IPS-20b (cell line): ENCODE measurements at regions not wholly inside any gene's neighbourhood (a gene's known extent, or its start where the extent isn't known, plus 50 kb on each side); places are given as distances from the start of the nearest gene placed in this dataset.

Experiments
- H3K27ac ChIP-seq: one replicate; pipeline ENCODE4 v1.5.1; 2013; ENCODE audit warnings: low read length
- H3K27me3 ChIP-seq: 2 replicates; pipeline ENCODE4 v1.6.1; 2013; ENCODE audit warnings: mild to moderate bottlenecking, low read length, inconsistent platforms; ENCODE audit not compliant: insufficient read depth
- H3K36me3 ChIP-seq: 2 replicates; pipeline ENCODE4 v1.6.1; 2013; ENCODE audit warnings: low read depth, mild to moderate bottlenecking, inconsistent platforms, low read length, moderate library complexity; ENCODE audit not compliant: insufficient read depth
- H3K4me1 ChIP-seq: 2 replicates; pipeline ENCODE4 v1.6.1; 2013; ENCODE audit warnings: mild to moderate bottlenecking, control low read depth, inconsistent platforms, low read length, moderate library complexity; ENCODE audit not compliant: insufficient read depth
- H3K4me3 ChIP-seq: 2 replicates; pipeline ENCODE4 v1.5.1; 2013; ENCODE audit warnings: mild to moderate bottlenecking, low read length, inconsistent platforms
- H3K9ac ChIP-seq: 2 replicates; pipeline ENCODE4 v1.6.1; 2013; ENCODE audit warnings: low read depth, mild to moderate bottlenecking, inconsistent platforms, low read length, moderate library complexity
- H3K9me3 ChIP-seq: 2 replicates; pipeline ENCODE4 v1.6.1; 2013; ENCODE audit warnings: mild to moderate bottlenecking, low read depth, low read length, inconsistent platforms; ENCODE audit not compliant: insufficient read depth

- no peak overlapping the region for H3K4me3 ChIP-seq
- no peak overlapping the region for H3K27ac ChIP-seq
- H3K27me3 ChIP-seq: no peaks in the 10 kb centered on the region
- H3K36me3 ChIP-seq: no peaks in the 10 kb centered on the region
- H3K9ac ChIP-seq: no peak overlapping the region
- no peaks in the 10 kb centered on the region for H3K9me3 ChIP-seq
- H3K4me1 ChIP-seq: no peaks in the 10 kb centered on the region
Measured at GRCh38 chr16:47895146-47895545, 260.6 kb downstream of the ABCC12 start.

DNA sequence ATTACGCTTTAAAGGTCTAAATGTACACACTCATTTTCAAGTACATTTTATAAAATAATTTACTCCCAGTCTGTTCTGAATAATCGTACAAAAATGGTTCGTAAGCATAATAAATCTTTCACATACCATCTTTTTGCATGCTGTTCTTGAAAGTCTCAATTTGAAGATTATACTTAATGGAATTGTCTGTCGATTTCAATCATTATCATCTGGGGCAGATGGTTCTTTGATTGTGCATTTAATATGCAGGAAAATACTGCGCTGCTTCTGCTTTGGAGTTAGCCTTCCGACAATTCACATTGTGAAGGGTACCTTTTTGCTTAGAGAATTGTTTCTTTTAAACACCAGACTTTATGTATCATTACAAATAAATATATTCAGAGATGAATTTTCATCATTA, 262.8 kb downstream of the ABCC12 start:
- H3K4me1 ChIP-seq: peaks cover 9% of the 10 kb centered on the region; the same call in 1 of the 2 replicates
- H3K4me3 ChIP-seq: no peak overlapping the region
- H3K27me3 ChIP-seq: no peaks in the 10 kb centered on the region
- no peak overlapping the region for H3K27ac ChIP-seq
- no peaks in the 10 kb centered on the region for H3K9me3 ChIP-seq
- no peak overlapping the region for H3K9ac ChIP-seq
- no peaks in the 10 kb centered on the region for H3K36me3 ChIP-seq

DNA sequence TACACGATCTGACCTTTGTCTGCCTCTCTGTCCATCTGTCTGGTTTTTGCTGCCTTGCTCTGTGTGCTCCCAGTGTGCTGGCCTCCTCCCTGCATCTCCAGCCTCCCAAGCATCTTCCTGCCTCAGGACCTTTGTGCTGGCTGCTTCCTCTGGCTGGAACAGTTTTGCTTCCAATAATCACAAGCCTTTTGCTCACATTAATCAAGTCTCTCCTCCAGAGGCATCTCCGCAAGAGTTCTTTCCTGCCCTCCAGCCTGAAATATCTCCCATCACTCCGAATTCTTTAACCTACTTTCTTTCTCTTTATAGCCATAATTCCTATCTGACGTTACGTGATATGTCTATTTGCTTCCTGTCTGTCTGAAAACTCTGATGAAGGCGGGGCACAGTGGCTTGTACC, 267.1 kb downstream of the ABCC12 start:
- H3K4me1 ChIP-seq: peaks cover 46% of the 10 kb centered on the region
- no peak overlapping the region for H3K4me3 ChIP-seq
- H3K27ac ChIP-seq: no peak overlapping the region
- no peaks in the 10 kb centered on the region for H3K27me3 ChIP-seq
- no peak overlapping the region; the same call in 1 of the 2 replicates for H3K9ac ChIP-seq
- no peaks in the 10 kb centered on the region for H3K36me3 ChIP-seq
- no peaks in the 10 kb centered on the region for H3K9me3 ChIP-seq

DNA sequence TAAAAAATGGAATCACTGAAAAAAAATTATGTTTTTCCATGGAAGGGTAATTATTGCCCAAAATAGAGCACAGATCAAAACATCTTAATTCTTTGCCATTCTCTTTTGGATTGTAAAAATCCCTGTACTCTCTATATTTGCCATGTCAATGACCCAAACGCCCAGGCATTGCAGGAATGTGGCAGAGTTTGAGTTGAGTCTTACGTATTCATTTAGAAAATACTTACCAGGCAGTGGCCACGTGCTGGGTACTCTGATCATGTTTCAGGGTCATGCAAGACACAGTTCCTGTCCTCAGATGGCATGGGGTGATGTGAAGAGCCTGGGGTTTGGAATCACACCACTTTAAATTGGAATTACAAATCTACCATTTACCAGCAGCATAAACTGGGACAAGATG, 267.7 kb downstream of the ABCC12 start:
- Histone ChIP-seq H3K4me1 (peaks cover 50% of the 10 kb centered on the region), H3K27ac (no peak overlapping the region), H3K27me3 (no peaks in the 10 kb centered on the region), H3K36me3 (no peaks in the 10 kb centered on the region), H3K4me3 (peak overlapping the region; percentile 15; the same call in 1 of the 2 replicates), H3K9ac (peak overlapping the region; percentile 31), H3K9me3 (no peaks in the 10 kb centered on the region)

GRCh38 chr16:47887496-47887895, 268.3 kb downstream of the ABCC12 start:
- no peaks in the 10 kb centered on the region for H3K36me3 ChIP-seq
- H3K4me1 ChIP-seq: peaks cover 50% of the 10 kb centered on the region
- H3K4me3 ChIP-seq: peak overlapping the region; percentile 15; the same call in 1 of the 2 replicates
- H3K9me3 ChIP-seq: no peaks in the 10 kb centered on the region
- no peak overlapping the region for H3K27ac ChIP-seq
- peak overlapping the region; percentile 31 for H3K9ac ChIP-seq
- no peaks in the 10 kb centered on the region for H3K27me3 ChIP-seq

- Histone ChIP-seq H3K27ac (no peak overlapping the region), H3K36me3 (no peaks in the 10 kb centered on the region), H3K27me3 (no peaks in the 10 kb centered on the region), H3K9ac (peak overlapping the region; percentile 14; the same call in 1 of the 2 replicates), H3K4me1 (peaks cover 50% of the 10 kb centered on the region), H3K9me3 (no peaks in the 10 kb centered on the region), H3K4me3 (no peak overlapping the region)
Measured at GRCh38 chr16:47886631-47887415, 269.0 kb downstream of the ABCC12 start.

DNA sequence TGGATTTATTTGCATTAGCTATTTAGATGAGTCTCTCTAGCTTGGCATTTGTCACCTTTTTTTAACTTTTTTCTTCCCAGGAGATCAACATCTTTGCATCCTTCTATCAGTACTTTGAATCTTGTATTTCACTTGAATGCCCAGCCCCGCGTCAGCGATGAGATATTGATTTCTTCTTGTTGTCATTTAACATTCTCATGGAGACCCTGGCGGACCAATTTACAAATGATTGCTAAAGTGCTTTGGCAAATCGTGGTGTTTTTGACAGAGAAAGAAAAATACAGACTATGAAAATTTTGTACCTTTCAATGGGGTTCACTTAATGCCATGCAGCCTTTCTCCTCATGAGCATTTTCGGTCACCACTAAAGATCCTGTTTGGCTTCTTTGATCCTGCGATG, 269.7 kb downstream of the ABCC12 start:
- no peak overlapping the region for H3K27ac ChIP-seq
- H3K4me1 ChIP-seq: peaks cover 50% of the 10 kb centered on the region
- H3K9ac ChIP-seq: no peak overlapping the region; the same call in 1 of the 2 replicates

DNA sequence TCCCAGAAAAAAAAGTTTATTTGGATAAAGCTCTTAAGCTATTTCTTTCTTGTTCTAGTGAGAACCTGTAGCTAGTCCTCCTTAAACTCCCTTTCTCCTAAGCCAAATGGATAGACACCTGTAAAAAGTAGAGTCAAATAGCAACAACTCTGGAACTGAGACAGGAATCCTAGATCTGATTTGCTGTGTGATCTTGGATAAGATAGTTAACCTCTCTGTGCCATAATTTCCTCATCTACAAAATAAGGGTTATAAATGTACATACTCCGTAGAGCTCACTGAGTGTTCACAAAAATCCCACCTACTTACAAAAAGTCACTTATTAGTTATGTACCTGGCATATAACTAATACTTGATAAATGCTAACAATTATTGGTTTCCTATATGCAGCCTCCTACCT, 270.3 kb downstream of the ABCC12 start:
- peaks cover 50% of the 10 kb centered on the region for H3K4me1 ChIP-seq

More for the DNA sequence above, 269.7 kb downstream of the ABCC12 start:
- H3K36me3 ChIP-seq: no peaks in the 10 kb centered on the region
- H3K9me3 ChIP-seq: no peaks in the 10 kb centered on the region
- no peaks in the 10 kb centered on the region for H3K27me3 ChIP-seq
- no peak overlapping the region for H3K4me3 ChIP-seq

DNA sequence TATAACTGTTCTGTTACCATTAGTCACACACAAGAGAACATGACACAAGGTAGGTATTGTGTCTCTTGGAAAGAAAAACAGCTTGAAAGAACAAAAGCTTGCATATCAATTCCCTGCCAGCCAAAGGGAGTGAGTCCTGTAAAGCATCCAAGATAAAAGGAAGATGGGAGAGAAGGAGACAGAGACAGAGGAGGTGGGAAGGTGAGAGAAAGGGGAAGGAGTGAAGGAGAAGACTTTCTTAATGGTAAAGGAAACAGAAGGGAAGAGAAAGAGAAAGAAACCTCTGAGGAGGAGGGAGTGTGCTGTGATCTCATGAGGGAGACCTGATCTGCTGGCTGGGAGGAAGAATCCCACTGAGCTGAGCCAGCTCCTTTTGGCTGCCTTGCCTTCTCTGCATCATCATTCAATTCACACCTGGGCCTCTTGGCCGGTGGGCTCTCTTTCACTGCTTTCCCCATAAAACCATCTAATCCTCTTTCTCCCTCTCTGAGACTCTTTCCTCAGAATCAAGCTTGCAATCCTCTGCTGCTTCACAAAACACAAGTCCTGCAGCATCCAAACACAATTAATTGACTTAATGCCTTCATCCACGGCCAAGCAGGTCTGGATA, 271.6 kb downstream of the ABCC12 start:
- H3K9ac ChIP-seq: peak overlapping the region; percentile 44; the same call in 1 of the 2 replicates
- H3K4me3 ChIP-seq: peak overlapping the region; percentile 8; the same call in 1 of the 2 replicates
- peak overlapping the region; percentile 31 for H3K27ac ChIP-seq
- no peaks in the 10 kb centered on the region for H3K9me3 ChIP-seq
- no peaks in the 10 kb centered on the region for H3K36me3 ChIP-seq
- peaks cover 50% of the 10 kb centered on the region for H3K4me1 ChIP-seq
- no peaks in the 10 kb centered on the region for H3K27me3 ChIP-seq

More for the DNA sequence above, 270.3 kb downstream of the ABCC12 start:
- H3K9ac ChIP-seq: no peak overlapping the region
- H3K36me3 ChIP-seq: no peaks in the 10 kb centered on the region
- H3K27ac ChIP-seq: no peak overlapping the region
- H3K9me3 ChIP-seq: no peaks in the 10 kb centered on the region
- H3K4me3 ChIP-seq: no peak overlapping the region
- no peaks in the 10 kb centered on the region for H3K27me3 ChIP-seq

DNA sequence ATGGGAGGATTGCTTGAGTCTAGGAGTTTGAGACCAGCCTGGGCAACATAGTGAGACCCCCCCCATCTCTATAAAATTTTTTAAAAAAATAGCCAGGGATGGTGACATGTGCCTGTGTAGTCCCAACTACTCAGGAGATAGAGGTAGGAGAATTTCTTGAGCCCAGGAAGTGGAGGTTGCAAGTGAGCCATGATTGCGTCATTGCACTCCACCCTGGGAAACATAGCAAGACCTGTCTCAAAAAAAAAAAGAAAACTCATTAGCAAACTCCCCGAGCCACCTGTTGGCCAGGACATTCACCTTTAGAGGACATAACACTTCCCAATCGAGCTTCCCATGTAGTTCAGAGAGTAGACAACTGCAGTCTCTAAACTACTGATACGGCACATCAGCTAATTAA, 274.2 kb downstream of the ABCC12 start:
- no peaks in the 10 kb centered on the region for H3K9me3 ChIP-seq
- no peak overlapping the region for H3K9ac ChIP-seq
- no peaks in the 10 kb centered on the region for H3K36me3 ChIP-seq
- H3K27ac ChIP-seq: no peak overlapping the region
- H3K4me3 ChIP-seq: no peak overlapping the region
- H3K4me1 ChIP-seq: peaks cover 28% of the 10 kb centered on the region
- H3K27me3 ChIP-seq: no peaks in the 10 kb centered on the region

- H3K9me3 ChIP-seq: no peaks in the 10 kb centered on the region
- H3K4me3 ChIP-seq: no peak overlapping the region
- no peak overlapping the region for H3K9ac ChIP-seq
- H3K27me3 ChIP-seq: no peaks in the 10 kb centered on the region
- peaks cover 19% of the 10 kb centered on the region for H3K4me1 ChIP-seq
- no peaks in the 10 kb centered on the region for H3K36me3 ChIP-seq
- H3K27ac ChIP-seq: no peak overlapping the region
Measured at GRCh38 chr16:47880653-47881052, 275.1 kb downstream of the ABCC12 start.

- H3K9ac ChIP-seq: no peak overlapping the region
- H3K9me3 ChIP-seq: no peaks in the 10 kb centered on the region
- H3K4me1 ChIP-seq: no peaks in the 10 kb centered on the region
- H3K27me3 ChIP-seq: no peaks in the 10 kb centered on the region
- H3K36me3 ChIP-seq: no peaks in the 10 kb centered on the region
- no peak overlapping the region for H3K27ac ChIP-seq
- H3K4me3 ChIP-seq: no peak overlapping the region
Measured at GRCh38 chr16:47877166-47877565, 278.6 kb downstream of the ABCC12 start.
